ENCODE measurements at regions not wholly inside any gene's neighbourhood (a gene's known extent, or its start where the extent isn't known, plus 50 kb on each side); places are given as distances from the start of the nearest gene placed in this dataset.

GRCh38 chr3:159364511-159364910 lies 562.7 kb downstream of the MFSD1 start:
- no peak for TF ChIP-seq EZH2 (IDR thresholded peaks at IDR 0.05; ENCODE audit: low read length)
- TF ChIP-seq, protein P1, sequence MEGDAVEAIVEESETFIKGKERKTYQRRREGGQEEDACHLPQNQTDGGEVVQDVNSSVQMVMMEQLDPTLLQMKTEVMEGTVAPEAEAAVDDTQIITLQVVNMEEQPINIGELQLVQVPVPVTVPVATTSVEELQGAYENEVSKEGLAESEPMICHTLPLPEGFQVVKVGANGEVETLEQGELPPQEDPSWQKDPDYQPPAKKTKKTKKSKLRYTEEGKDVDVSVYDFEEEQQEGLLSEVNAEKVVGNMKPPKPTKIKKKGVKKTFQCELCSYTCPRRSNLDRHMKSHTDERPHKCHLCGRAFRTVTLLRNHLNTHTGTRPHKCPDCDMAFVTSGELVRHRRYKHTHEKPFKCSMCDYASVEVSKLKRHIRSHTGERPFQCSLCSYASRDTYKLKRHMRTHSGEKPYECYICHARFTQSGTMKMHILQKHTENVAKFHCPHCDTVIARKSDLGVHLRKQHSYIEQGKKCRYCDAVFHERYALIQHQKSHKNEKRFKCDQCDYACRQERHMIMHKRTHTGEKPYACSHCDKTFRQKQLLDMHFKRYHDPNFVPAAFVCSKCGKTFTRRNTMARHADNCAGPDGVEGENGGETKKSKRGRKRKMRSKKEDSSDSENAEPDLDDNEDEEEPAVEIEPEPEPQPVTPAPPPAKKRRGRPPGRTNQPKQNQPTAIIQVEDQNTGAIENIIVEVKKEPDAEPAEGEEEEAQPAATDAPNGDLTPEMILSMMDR (optimal IDR thresholded peaks at IDR 0.05 in 1 of 3, IDR thresholded peaks at IDR 0.05 in 1 of 3, conservative IDR thresholded peaks at IDR 0.05 in 1 of 3; ENCODE audit: extremely low read depth in 1 of 3, insufficient read depth in 2 of 3, low read length in 3 of 3) = no peak
- H3K27me3 ChIP-seq (ENCODE audit: control insufficient read depth, extremely low read depth, insufficient read depth, low read length) = no peaks in the 10 kb centered on the region
- H4K20me1 ChIP-seq (ENCODE audit: control insufficient read depth, extremely low read depth, insufficient read depth, low read length) = no peaks in the 10 kb centered on the region
- no peak overlapping the region for H3K4me3 ChIP-seq (ENCODE audit: control insufficient read depth in 2 of 3, extremely low read depth in 1 of 3, insufficient read depth in 2 of 3, low read depth in 1 of 3, low read length in 3 of 3)
- H3K36me3 ChIP-seq (ENCODE audit: control insufficient read depth in 2 of 2, extremely low read depth in 1 of 2, insufficient read depth in 2 of 2, low read length in 2 of 2) = no peaks in the 10 kb centered on the region
- DNase-seq (ENCODE audit: low read depth, low spot score) (no peak), FAIRE-seq (peak; percentile 62)
- no peak overlapping the region for H3K27ac ChIP-seq (ENCODE audit: control insufficient read depth, insufficient read depth, low read length)
- no peak overlapping the region for H3K9ac ChIP-seq (ENCODE audit: control insufficient read depth, extremely low read depth, insufficient read depth, low read length)
- no peaks in the 10 kb centered on the region for H3K9me3 ChIP-seq (ENCODE audit: control insufficient read depth, low read depth, low read length)
- peaks cover 4% of the 10 kb centered on the region for H3K4me1 ChIP-seq (ENCODE audit: control insufficient read depth, extremely low read depth, insufficient read depth, low read length)
- dilution Hi-C loops (cut with MboI; ENCODE audit: extremely low pct_ligation_motif_present, low sequenced_read_pairs) = no loop called here
- no peak overlapping the region for H2AFZ ChIP-seq (ENCODE audit: control insufficient read depth, low read length)
- no peaks in the 10 kb centered on the region for H3K79me2 ChIP-seq (ENCODE audit: control insufficient read depth, insufficient read depth, low read length)
- no peak overlapping the region for H3K4me2 ChIP-seq (ENCODE audit: control insufficient read depth, extremely low read depth, insufficient read depth, low read depth, low read length)
- H3K9me1 ChIP-seq (ENCODE audit: control insufficient read depth, extremely low read depth, insufficient read depth, low read length) = no peaks in the 10 kb centered on the region

DNA sequence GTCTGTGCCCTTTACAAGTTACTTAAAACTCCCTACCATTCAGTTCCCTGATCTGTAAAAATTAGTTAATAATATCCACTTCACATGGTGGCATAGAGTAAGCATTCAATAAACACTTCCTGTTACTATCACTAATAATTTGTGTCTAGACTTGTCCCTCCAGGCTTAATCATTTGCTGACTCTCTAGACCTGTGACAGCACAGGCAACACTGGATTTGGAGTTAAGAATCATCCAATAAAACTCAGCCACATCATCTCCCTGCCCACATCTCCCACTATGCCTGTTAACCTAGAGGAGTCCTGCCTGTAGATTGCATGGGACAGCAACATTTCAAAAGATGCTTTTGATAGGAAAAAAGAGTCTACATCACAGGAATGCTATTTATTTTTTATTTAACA lies 564.6 kb downstream of the MFSD1 start:
- H3K4me3 ChIP-seq (ENCODE audit: control insufficient read depth in 2 of 3, extremely low read depth in 1 of 3, insufficient read depth in 2 of 3, low read depth in 1 of 3, low read length in 3 of 3) = no peak overlapping the region
- TF ChIP-seq, protein P1 (optimal IDR thresholded peaks at IDR 0.05 in 1 of 3, IDR thresholded peaks at IDR 0.05 in 1 of 3, conservative IDR thresholded peaks at IDR 0.05 in 1 of 3; ENCODE audit: extremely low read depth in 1 of 3, insufficient read depth in 2 of 3, low read length in 3 of 3) = no peak
- no peak for TF ChIP-seq EZH2 (IDR thresholded peaks at IDR 0.05; ENCODE audit: low read length)
- H3K27ac ChIP-seq (ENCODE audit: control insufficient read depth, insufficient read depth, low read length) = no peak overlapping the region
- H3K27me3 ChIP-seq (ENCODE audit: control insufficient read depth, extremely low read depth, insufficient read depth, low read length) = no peaks in the 10 kb centered on the region
- H3K79me2 ChIP-seq (ENCODE audit: control insufficient read depth, insufficient read depth, low read length) = no peaks in the 10 kb centered on the region
- no peak overlapping the region for H2AFZ ChIP-seq (ENCODE audit: control insufficient read depth, low read length)
- H3K36me3 ChIP-seq (ENCODE audit: control insufficient read depth in 2 of 2, extremely low read depth in 1 of 2, insufficient read depth in 2 of 2, low read length in 2 of 2) = no peaks in the 10 kb centered on the region
- H3K9me3 ChIP-seq (ENCODE audit: control insufficient read depth, low read depth, low read length) = no peaks in the 10 kb centered on the region
- FAIRE-seq (peak; percentile 53), DNase-seq (ENCODE audit: low read depth, low spot score) (no peak)
- H3K9me1 ChIP-seq (ENCODE audit: control insufficient read depth, extremely low read depth, insufficient read depth, low read length) = no peaks in the 10 kb centered on the region
- H3K4me2 ChIP-seq (ENCODE audit: control insufficient read depth, extremely low read depth, insufficient read depth, low read depth, low read length) = no peak overlapping the region
- H4K20me1 ChIP-seq (ENCODE audit: control insufficient read depth, extremely low read depth, insufficient read depth, low read length) = no peaks in the 10 kb centered on the region
- no peak overlapping the region for H3K9ac ChIP-seq (ENCODE audit: control insufficient read depth, extremely low read depth, insufficient read depth, low read length)
- dilution Hi-C loops (cut with MboI; ENCODE audit: extremely low pct_ligation_motif_present, low sequenced_read_pairs) = no loop called here
- peaks cover 4% of the 10 kb centered on the region for H3K4me1 ChIP-seq (ENCODE audit: control insufficient read depth, extremely low read depth, insufficient read depth, low read length)
